HG02678 (cell line): ENCODE measurements at regions not wholly inside any gene's neighbourhood (a gene's known extent, or its start where the extent isn't known, plus 50 kb on each side); places are given as distances from the start of the nearest gene placed in this dataset.
"Not testable (repeated sequence)": the region's sequence is repeated elsewhere in the genome, so short reads cannot be mapped to it uniquely, and the experiment has no call there.

Source experiments
- ATAC-seq: cut with Tn5 transposase; IDR thresholded peaks from one replicate; pipeline ENCODE4 v1.9.1; 2021; ENCODE audit warnings: mild to moderate bottlenecking, moderate library complexity; ENCODE audit not compliant: unreplicated experiment

DNA sequence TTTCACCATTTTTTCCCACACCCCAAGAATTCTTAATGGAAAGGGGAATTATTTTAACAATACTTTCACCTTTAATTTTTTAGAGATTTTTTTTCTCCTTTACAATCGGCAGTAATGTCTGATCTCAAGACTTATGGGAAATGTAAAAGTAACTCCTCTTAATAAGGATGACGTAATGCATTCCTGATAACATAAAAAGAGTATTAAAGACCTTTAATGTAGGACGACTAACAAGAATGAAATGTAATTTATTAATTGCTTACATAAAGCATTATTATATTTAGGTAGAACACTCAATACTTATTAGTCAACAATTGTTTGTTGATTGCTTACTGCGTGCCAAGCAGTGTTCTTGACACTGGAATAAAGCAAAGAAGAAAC lies 416.8 kb upstream of the NAALADL2 start:
- ATAC-seq: no peak

- no peak for ATAC-seq
Observed at GRCh38 chr3:174444391-174444790, 414.7 kb upstream of the NAALADL2 start.

GRCh38 chr3:174457758-174458157 lies 401.4 kb upstream of the NAALADL2 start:
- no peak for ATAC-seq

DNA sequence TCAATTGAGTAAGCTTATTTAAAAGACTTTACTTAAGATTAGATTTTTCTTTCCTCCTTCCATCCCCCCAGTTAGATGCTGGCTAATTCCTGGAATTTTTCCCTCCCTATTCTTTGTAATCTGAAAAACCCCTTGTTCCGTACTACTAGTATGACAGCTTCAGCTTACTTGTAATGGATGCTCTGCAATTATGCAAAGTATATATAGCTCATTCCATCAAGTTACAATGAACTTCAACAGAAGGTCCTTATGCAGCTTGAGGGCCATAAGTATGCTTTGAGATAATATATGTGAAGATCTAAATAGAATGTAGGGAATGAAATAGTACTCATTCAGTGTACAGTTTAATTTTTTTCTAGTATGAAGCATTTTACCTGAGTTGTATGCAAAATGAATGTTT lies 398.3 kb upstream of the NAALADL2 start:
- ATAC-seq: no peak

GRCh38 chr3:174462916-174463315 lies 396.2 kb upstream of the NAALADL2 start:
- ATAC-seq: no peak

DNA sequence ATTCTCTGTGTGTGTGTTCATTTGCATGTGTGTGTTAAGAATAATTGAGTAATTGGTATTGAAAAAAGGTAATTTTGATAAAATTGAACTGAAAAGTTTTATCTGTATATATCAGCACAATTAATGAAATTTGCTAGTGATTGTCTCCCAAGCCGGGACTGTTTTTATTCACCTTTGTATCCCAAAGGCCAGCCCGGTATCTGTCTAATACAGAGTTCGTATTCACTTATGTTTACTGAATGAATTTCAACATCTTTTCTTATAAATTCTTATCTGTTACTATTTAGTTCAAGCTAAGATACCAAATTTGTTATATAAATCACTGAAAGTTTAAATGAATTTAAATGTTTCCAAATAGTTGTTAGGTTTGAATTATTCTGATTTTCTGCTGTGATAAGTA lies 394.0 kb upstream of the NAALADL2 start:
- no peak for ATAC-seq

DNA sequence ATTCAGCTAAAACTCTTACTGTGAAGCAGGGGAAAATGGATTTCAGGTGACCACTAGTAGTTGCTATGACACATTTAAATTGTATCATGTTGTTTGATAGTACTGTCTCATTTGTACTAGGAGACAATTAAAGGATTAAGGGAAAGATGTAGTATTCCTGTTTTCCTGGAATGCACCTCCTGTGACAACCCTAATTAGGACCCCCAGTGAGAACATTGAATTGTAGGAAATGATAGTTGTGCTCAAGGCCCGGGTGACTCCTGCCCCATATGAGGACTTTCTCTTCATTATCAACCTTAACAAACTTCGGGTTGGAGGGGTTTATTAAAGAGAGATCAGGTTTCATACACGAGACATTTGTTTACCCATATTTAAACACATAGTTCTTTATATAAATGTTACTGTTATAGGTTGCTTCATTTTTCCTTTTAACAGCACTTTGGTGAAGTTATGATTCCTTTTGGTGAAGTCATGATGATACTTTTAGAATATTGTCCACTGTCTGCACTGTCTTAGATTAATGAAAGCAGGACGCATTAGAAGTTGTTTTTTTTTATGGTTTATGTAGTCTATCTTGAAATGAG lies 392.6 kb upstream of the NAALADL2 start:
- no peak for ATAC-seq

DNA sequence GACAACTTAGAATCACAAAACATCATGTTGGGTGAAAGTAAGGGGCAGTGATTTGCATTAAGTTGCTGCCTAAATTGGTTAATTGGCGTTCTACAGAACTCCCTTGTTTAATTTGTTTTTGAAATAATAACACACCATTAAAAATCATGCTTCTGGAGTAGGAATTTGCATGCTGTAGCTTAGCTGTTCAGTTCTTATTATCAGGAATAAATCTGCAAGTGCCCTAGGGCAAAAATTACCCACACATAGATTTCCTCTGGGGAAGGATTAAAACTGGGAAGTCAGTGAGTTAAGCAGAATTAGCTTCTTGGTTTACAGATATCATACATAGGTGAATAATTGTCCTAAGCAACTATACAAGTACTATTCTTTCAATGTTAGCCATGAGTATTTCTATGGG lies 381.6 kb upstream of the NAALADL2 start:
- no peak for ATAC-seq

GRCh38 chr3:174480767-174481166 lies 378.4 kb upstream of the NAALADL2 start:
- ATAC-seq: no peak

DNA sequence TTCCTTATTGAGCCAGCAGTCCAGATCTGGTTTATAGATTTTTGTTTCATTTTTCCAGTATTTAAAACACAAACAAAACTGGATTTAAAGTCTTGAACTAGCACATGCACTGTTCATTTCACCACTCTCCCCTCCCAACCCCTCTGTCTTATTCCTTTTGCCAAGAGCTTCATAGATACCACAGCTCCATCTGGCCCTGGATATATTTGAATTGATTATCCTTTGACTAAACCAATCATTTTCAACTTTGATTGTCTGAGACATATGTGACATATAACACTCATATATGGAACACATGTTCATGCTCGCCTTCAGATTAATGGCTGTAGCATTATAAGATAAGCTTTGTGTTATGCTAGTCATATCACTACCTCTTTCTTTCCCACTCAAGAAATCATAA lies 376.6 kb upstream of the NAALADL2 start:
- no peak for ATAC-seq

- no peak for ATAC-seq
Observed at GRCh38 chr3:174483254-174483653, 375.9 kb upstream of the NAALADL2 start.

- ATAC-seq: not testable (repeated sequence)
Observed at GRCh38 chr3:174483856-174484255, 375.3 kb upstream of the NAALADL2 start.

DNA sequence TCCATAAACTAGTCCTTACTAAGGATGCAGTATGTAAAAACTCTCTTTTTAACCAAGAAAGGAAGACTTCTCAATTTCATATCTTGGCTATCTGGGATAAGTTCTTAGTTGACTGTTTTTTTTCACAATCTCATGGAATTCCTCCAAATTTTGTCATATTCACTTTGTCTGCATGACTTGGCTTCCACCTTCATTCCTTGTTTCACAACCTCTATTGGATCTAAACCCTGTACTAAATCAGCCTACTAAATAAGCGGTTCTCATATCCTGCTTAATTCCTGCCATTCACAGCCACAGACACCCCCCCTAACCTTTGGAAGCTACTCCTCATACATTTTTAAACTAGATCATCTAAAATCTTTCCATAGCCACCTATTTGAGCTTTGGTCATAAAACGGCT lies 370.6 kb upstream of the NAALADL2 start:
- no peak for ATAC-seq

DNA sequence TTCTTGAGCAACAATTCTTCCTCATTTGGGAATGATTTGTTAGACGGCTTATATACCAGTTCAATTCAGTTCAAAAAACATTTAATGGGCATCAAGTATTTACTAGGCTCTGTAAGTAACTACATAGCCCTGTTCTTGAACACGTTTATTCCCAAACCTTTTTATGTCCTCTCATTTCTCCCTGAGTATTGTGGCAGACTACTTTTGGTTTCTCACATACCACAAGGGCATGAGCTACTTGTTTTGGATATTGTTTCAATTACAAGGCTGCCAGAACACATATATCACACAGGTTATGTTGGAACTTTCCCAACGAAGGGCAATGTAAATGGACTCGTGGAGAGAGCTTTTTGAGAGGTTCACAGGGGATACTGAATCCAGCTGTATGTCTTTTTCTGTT lies 363.8 kb upstream of the NAALADL2 start:
- no peak for ATAC-seq

- ATAC-seq: no peak
Observed at GRCh38 chr3:174495928-174496327, 363.2 kb upstream of the NAALADL2 start.

DNA sequence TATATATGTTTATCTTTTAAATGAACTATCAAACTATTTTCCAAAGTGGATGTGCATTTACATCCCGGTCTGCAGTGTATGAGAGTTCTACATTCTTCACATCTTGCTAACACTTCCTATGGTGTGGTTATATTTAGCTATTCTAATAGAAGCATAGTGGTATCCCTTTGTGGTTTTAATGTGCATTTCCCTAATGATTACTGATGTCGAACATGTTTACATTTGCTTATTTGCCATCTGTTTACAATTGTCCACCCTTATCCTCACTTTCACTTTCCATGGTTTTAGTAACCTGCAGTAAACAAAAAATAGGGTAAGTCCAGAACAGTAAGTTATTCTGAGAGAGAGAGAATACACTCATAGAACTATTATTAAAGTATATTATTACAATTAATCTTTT lies 360.5 kb upstream of the NAALADL2 start:
- ATAC-seq: no peak

- ATAC-seq: no peak
Observed at GRCh38 chr3:174505266-174505665, 353.9 kb upstream of the NAALADL2 start.

DNA sequence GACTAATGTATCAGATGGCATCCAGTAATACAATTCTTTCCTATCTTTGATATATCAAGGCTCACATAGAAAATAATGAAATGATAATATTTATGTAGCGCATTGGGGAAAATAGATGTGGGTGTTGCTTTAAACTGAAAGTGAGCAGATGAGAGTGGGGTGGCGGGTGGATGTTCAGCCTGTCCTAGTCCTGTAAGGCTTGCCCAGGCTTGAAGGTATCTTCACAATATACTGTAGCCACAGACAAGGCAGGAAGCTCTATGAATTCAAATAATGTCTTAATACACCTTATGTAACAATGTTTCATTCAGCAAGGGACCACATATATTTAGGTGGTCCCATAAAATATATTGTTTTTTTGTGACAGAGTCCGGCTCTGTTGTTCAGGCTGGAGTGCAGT lies 334.9 kb upstream of the NAALADL2 start:
- ATAC-seq: no peak

GRCh38 chr3:174529298-174529697 lies 329.8 kb upstream of the NAALADL2 start:
- no peak for ATAC-seq

DNA sequence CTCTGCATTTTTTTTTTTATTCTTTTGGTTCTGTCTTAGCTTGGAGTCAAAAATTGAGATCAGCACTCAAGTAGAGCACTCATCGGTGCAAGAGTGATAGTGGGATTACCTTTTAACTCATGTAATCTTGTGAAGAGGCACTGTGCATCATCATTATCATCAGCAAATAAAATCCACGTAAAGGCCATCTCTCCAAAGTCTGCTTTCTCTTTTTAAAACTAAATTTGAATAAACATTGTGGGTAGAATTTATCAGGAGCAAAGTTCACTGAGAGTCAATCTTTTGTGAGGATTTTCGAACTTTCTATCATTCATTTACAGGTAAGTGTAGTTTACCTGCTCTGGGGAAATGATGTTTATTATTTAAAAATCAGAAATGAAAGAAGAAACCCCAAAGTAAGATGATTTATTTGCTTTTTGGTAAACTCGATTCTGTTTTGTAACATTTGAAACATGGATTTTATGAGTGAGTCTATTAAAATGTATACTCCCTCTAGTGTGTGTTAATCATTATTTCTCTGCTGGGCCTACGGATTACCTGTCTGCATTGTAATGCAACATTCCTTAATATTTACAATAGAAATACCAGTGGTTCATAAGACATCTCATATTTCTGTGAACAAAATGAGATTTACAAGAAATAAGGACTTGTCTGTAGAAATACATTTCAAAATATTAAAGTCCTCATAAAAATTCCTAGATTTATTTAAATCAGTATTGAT lies 327.7 kb upstream of the NAALADL2 start:
- no peak for ATAC-seq

- no peak for ATAC-seq
Observed at GRCh38 chr3:174532216-174532615, 326.9 kb upstream of the NAALADL2 start.

GRCh38 chr3:174532776-174533175 lies 326.4 kb upstream of the NAALADL2 start:
- no peak for ATAC-seq

DNA sequence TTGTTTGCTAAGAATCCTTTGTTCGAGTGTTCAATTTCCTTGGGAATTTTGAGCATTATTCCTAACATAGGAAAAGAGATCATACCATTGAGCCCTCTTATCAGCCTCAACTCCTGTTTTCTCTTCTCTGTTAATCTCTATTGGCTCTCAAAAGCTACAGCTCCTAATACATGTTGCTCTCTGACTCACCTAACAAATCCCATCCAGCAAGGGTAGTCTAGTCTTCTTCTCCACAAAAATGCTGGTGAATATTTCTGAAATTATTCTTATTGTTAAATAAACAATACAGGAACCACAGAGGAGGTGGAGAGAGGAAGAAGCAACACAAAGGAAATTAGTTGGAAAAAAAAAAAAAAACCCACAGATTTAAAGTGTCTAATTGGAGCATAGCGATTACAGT lies 325.8 kb upstream of the NAALADL2 start:
- ATAC-seq: no peak
